GM23248 (cell line): ENCODE measurements at regions not wholly inside any gene's neighbourhood (a gene's known extent, or its start where the extent isn't known, plus 50 kb on each side); places are given as distances from the start of the nearest gene placed in this dataset.

Source experiments
- EZH2 ChIP-seq: fragments of 200-600 bp; sonication (generic); IDR thresholded peaks from 2 replicates; pipeline ENCODE4 v1.6.1; 2018; ENCODE audit warnings: antibody characterized with exemption, mild to moderate bottlenecking; ENCODE audit not compliant: insufficient read depth, poor library complexity, severe bottlenecking
- EZH2phosphoT487 ChIP-seq: fragments of 200-600 bp; sonication (generic); IDR thresholded peaks from 2 replicates; pipeline ENCODE4 v1.6.1; 2018; ENCODE audit warnings: antibody characterized with exemption, moderate library complexity, mild to moderate bottlenecking, low read depth; ENCODE audit not compliant: insufficient read depth

DNA sequence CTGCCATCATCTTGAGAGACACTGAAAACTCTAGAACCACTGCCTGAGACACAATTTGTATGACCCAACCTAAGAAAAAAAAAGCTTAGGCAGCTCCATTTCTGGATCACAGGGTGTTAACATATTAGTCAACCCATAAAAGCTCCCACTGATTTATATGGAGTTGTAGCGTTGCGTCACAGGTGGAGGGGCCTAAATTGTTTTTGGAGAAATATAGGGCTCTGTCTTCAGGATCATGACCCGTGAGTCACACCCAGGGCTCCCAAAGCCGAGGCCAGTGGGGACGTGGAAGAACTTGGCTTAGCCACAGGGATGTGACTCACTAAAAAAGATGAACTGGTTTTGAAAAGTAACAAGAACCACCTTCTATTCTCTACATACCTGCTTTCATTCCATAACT lies 116.5 kb upstream of the BMP2 start:
- TF ChIP-seq EZH2 = no peak
- TF ChIP-seq EZH2phosphoT487 = no peak
